IMR-90 (cell line): ENCODE measurements at regions not wholly inside any gene's neighbourhood (a gene's known extent, or its start where the extent isn't known, plus 50 kb on each side); places are given as distances from the start of the nearest gene placed in this dataset.

Source experiments
- ATAC-seq: fragments of 200-7000 bp; cut with Tn5 transposase; 2 replicates; pipeline ENCODE4 v1.9.1; 2020; ENCODE audit warnings: low read depth, mild to moderate bottlenecking, moderate library complexity
- BruUV-seq: library from RNA; stranded (reverse); fragments of 400-500 nt; replicated peaks from 2 replicates; lab custom pipeline; 2021; lab: Mats Ljungman, UMichigan
- CTCF ChIA-PET: fragments of 300-600 bp; formaldehyde crosslinking; extraction: SDS; loops from one replicate; lab custom pipeline; 2021; ENCODE audit warnings: antibody characterized with exemption; lab: Yijun Ruan, JAX
- POLR2A ChIA-PET: fragments of 300-600 bp; sonication (Branson Sonifier 250); formaldehyde crosslinking; loops from one replicate; lab custom pipeline; 2022; ENCODE audit warnings: antibody characterized with exemption; ENCODE audit not compliant: unreplicated experiment; lab: Charles Lee
- DNase-seq: peaks from one replicate; pipeline ENCODE4 v3.0.0; 2013
- H2AFZ ChIP-seq: replicated peaks from 2 replicates; pipeline ENCODE3; 2013; ENCODE audit warnings: low read length, mild to moderate bottlenecking; ENCODE audit not compliant: poor library complexity
- H2AK5ac ChIP-seq: 2 replicates; pipeline ENCODE4 v1.6.1; 2013; ENCODE audit warnings: low read depth, low read length, inconsistent platforms
- H2AK9ac ChIP-seq: replicated peaks from 2 replicates; pipeline ENCODE3; 2013; ENCODE audit warnings: mild to moderate bottlenecking, low read depth, low read length, moderate library complexity; ENCODE audit not compliant: poor library complexity
- H2BK120ac ChIP-seq: 2 replicates; pipeline ENCODE4 v1.6.1; 2013; ENCODE audit warnings: low read depth, low read length, inconsistent platforms
- H2BK15ac ChIP-seq: 3 replicates; pipeline ENCODE4 v1.6.1; 2013; ENCODE audit warnings: low read depth, low read length, inconsistent platforms
- H2BK20ac ChIP-seq: 2 replicates; pipeline ENCODE4 v1.6.1; 2013; ENCODE audit warnings: low read depth, mild to moderate bottlenecking, inconsistent platforms, low read length, moderate library complexity
- H2BK5ac ChIP-seq: 2 replicates; pipeline ENCODE4 v1.6.1; 2013; ENCODE audit warnings: mild to moderate bottlenecking, low read depth, low read length, inconsistent platforms; ENCODE audit not compliant: poor library complexity, severe bottlenecking
- H3K14ac ChIP-seq: replicated peaks from 2 replicates; pipeline ENCODE4 v1.6.1; 2013; ENCODE audit warnings: low read depth, low read length, inconsistent platforms
- H3K18ac ChIP-seq: 2 replicates; pipeline ENCODE4 v1.6.1; 2013; ENCODE audit warnings: low read depth, low read length, control low read depth
- H3K23ac ChIP-seq: 2 replicates; pipeline ENCODE4 v1.6.1; 2013; ENCODE audit warnings: low read depth, low read length, inconsistent platforms
- H3K27ac ChIP-seq: 2 replicates; pipeline ENCODE4 v1.5.1; 2013; ENCODE audit warnings: mild to moderate bottlenecking, control low read depth, low read length; ENCODE audit not compliant: insufficient read depth
- H3K27me3 ChIP-seq: 2 replicates; pipeline ENCODE4 v1.6.1; 2013; ENCODE audit warnings: low read length; ENCODE audit not compliant: control insufficient read depth, insufficient read depth
- H3K36me3 ChIP-seq: 2 replicates; pipeline ENCODE4 v1.6.1; 2013; ENCODE audit warnings: low read length, mixed read lengths; ENCODE audit not compliant: control insufficient read depth, insufficient read depth
- H3K4ac ChIP-seq: 2 replicates; pipeline ENCODE4 v1.6.1; 2013; ENCODE audit warnings: low read depth, low read length, inconsistent platforms
- H3K4me1 ChIP-seq: 2 replicates; pipeline ENCODE4 v1.6.1; 2013; ENCODE audit warnings: low read length, mixed read lengths; ENCODE audit not compliant: control insufficient read depth, insufficient read depth
- H3K4me2 ChIP-seq: 2 replicates; pipeline ENCODE4 v1.6.1; 2013; ENCODE audit warnings: low read depth, mild to moderate bottlenecking, control low read depth, low read length, moderate library complexity
- H3K4me3 ChIP-seq: 2 replicates; pipeline ENCODE4 v1.5.1; 2013; ENCODE audit warnings: low read depth, mild to moderate bottlenecking, control low read depth, low read length, moderate library complexity; ENCODE audit not compliant: insufficient read depth
- H3K56ac ChIP-seq: 2 replicates; pipeline ENCODE4 v1.6.1; 2013; ENCODE audit warnings: low read length, inconsistent platforms; ENCODE audit not compliant: insufficient read depth; ENCODE audit errors: extremely low read depth
- H3K79me1 ChIP-seq, 2 experiments: 2 replicates each; pipeline ENCODE4 v1.6.1; 2013; ENCODE audit warnings: low read length in 2 of 2, inconsistent platforms in 1 of 2, low read depth in 1 of 2
- H3K9ac ChIP-seq: 2 replicates; pipeline ENCODE4 v1.6.1; 2013; ENCODE audit warnings: low read depth, low read length, control low read depth
- H3K9me1 ChIP-seq: 2 replicates; pipeline ENCODE4 v1.6.1; 2013; ENCODE audit warnings: low read length, inconsistent platforms; ENCODE audit not compliant: insufficient read depth
- H3K9me3 ChIP-seq: 2 replicates; pipeline ENCODE4 v1.6.1; 2013; ENCODE audit warnings: low read length; ENCODE audit not compliant: control insufficient read depth, insufficient read depth
- H4K20me1 ChIP-seq: 2 replicates; pipeline ENCODE4 v1.6.1; 2013; ENCODE audit warnings: low read length, inconsistent platforms; ENCODE audit not compliant: insufficient read depth
- H4K5ac ChIP-seq: 2 replicates; pipeline ENCODE4 v1.6.1; 2013; ENCODE audit warnings: mild to moderate bottlenecking, low read depth, low read length, control low read depth
- H4K8ac ChIP-seq, 2 experiments: 2 replicates each; pipeline ENCODE4 v1.6.1; 2013; ENCODE audit warnings: low read depth in 2 of 2, low read length in 2 of 2, control low read depth in 1 of 2, inconsistent platforms in 1 of 2
- H4K91ac ChIP-seq: 2 replicates; pipeline ENCODE4 v1.6.1; 2013; ENCODE audit warnings: low read depth, low read length, inconsistent platforms; ENCODE audit not compliant: insufficient read depth
- CEBPB ChIP-seq: IDR thresholded peaks from 2 replicates; pipeline ENCODE4 v1.6.1; 2012; ENCODE audit warnings: low read depth, low read length, improper control_type of control experiment
- CHD1 ChIP-seq: IDR thresholded peaks from 2 replicates; pipeline ENCODE4 v1.6.1; 2012; ENCODE audit warnings: low read depth, low read length, improper control_type of control experiment
- MXI1 ChIP-seq: IDR thresholded peaks from 2 replicates; pipeline ENCODE4 v1.6.1; 2012; ENCODE audit warnings: low read depth, mild to moderate bottlenecking, low read length, moderate library complexity, borderline replicate concordance
- RCOR1 ChIP-seq: IDR thresholded peaks from 2 replicates; pipeline ENCODE4 v1.6.1; 2012; ENCODE audit warnings: mild to moderate bottlenecking, low read length, improper control_type of control experiment; ENCODE audit not compliant: insufficient replicate concordance
- WGBS, 2 experiments: methylation state at CpG; one replicate each; pipeline versions ENCODE4 v1.1.5 to v1.1.7; 2013; ENCODE audit warnings: missing lambda C conversion rate in 2 of 2; ENCODE audit not compliant: insufficient read length in 1 of 2; ENCODE audit errors: extremely low coverage in 2 of 2; 5-methylcytosine and 5-hydroxymethylcytosine counted together
- dilution Hi-C: fragments of 300-500 bp; cut with HindIII; formaldehyde crosslinking; loops from one replicate; pipeline ENCODE4 v1.14.3; 2018; ENCODE audit warnings: low sequenced_read_pairs; ENCODE audit not compliant: unreplicated experiment
- in situ Hi-C: fragments of 300-500 bp; cut with MboI; formaldehyde crosslinking; loops from 3 replicates; pipeline ENCODE4 v1.14.3; 2019; ENCODE audit warnings: low sequenced_read_pairs, inconsistent platforms, mixed read lengths
- intact Hi-C: fragments of 100-400 bp; cut with micrococcal nuclease; formaldehyde crosslinking; loops from 2 replicates; pipeline ENCODE4 v1.10.0; 2022

DNA sequence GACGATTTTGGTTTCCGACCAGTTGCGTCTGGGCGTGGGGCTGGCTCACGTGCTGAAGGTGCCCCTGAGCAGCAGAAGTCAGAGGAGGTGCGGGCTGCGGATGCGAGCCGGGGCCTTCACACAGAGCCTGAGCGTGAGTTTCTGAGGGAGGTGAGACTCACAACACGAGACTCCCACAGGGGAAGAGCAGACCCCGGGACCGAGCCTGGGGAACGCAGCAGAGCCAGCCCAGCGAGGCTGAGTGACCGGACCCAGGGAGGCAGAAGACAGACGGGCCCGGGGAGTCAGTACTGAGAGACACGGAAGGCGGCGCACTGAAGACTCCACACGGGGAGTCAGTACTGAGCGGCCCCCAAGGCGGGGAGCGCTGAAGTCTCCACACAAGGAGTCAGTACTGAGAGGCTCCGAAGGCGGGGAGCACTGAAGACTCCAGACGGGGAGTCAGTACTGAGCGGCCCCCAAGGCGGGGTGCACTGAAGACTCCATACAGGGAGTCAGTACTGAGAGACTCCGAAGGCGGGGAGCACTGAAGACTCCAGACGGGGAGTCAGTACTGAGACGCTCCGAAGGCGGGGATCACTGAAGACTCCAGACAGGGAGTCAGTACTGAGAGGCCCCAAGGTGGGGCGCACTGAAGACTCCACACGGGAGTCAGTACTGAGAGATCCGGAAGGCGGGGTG is 77.8 kb downstream of the DLL1 start:
- no peak overlapping the region for H3K23ac ChIP-seq
- H3K4ac ChIP-seq = no peak overlapping the region
- H3K4me2 ChIP-seq = no peak overlapping the region
- TF ChIP-seq CEBPB (no peak), CHD1 (no peak), RCOR1 (no peak), MXI1 (no peak)
- ChIA-PET POLR2A (no interaction called here), CTCF (no interaction called here)
- no peak overlapping the region for H2BK15ac ChIP-seq
- no peak overlapping the region for H2BK120ac ChIP-seq
- WGBS, 2 experiments = 86% methylated on average over 35 of the region's 40 CpGs; no CpG with 5 or more reads in 1 of the 2 experiments
- DNase-seq = no peak
- in situ Hi-C loops = no loop called here
- H2AK9ac ChIP-seq = no peak overlapping the region
- H4K20me1 ChIP-seq = no peaks in the 10 kb centered on the region
- H3K79me1 ChIP-seq = no peaks in the 10 kb centered on the region
- H3K27ac ChIP-seq = no peak overlapping the region
- H2AK5ac ChIP-seq = no peak overlapping the region
- no peaks in the 10 kb centered on the region for H3K9me1 ChIP-seq
- H3K14ac ChIP-seq = no peak overlapping the region
- H3K9ac ChIP-seq = no peak overlapping the region
- H4K91ac ChIP-seq = no peak overlapping the region
- H2BK20ac ChIP-seq = no peak overlapping the region
- no peak overlapping the region for H2BK5ac ChIP-seq
- no peak overlapping the region for H4K5ac ChIP-seq
- no peaks in the 10 kb centered on the region for H3K36me3 ChIP-seq
- no peak overlapping the region for H3K56ac ChIP-seq
- H3K27me3 ChIP-seq = no peaks in the 10 kb centered on the region
- H3K18ac ChIP-seq = no peak overlapping the region
- dilution Hi-C loops = no loop called here
- no peaks in the 10 kb centered on the region for H3K4me1 ChIP-seq
- no TSS peak for BruUV-seq
- H3K9me3 ChIP-seq = peaks cover 19% of the 10 kb centered on the region
- no peak for ATAC-seq
- no peak overlapping the region for H3K4me3 ChIP-seq
- H4K8ac ChIP-seq = no peak overlapping the region
- H2AFZ ChIP-seq = no peak overlapping the region
- intact Hi-C loops = no loop called here
